Stimulated activated CD4-positive, alpha-beta T cell treated with anti-CD3 and anti-CD28 coated beads, Interleukin-4, amount 100 ng/mL, for 1 hour (primary cell): ENCODE measurements at regions not wholly inside any gene's neighbourhood (a gene's known extent, or its start where the extent isn't known, plus 50 kb on each side); places are given as distances from the start of the nearest gene placed in this dataset.

Experiments
- DNase-seq: peaks from one replicate; pipeline ENCODE4 v3.0.0-alpha.2; 2020

DNA sequence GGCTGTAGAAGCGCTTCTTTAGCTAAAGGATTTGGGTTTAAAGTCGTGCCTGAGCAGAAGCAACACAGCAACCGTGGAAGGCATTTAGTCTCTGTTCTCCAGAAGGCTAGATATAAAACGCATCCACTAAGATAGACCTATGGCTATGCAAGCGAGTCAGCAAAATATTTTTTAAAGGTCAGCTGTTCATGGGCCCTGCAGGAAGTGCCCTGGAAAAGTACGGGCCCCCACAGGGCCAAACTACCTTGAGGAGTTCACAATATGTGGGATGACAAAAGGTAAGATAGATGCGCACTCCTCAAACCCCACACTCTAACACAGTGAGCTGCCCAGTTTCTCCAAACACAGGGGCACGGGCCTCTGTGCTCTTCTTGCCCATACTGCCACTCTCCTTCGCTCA lies 261.6 kb downstream of the VPS13C start:
- no peak for DNase-seq

DNA sequence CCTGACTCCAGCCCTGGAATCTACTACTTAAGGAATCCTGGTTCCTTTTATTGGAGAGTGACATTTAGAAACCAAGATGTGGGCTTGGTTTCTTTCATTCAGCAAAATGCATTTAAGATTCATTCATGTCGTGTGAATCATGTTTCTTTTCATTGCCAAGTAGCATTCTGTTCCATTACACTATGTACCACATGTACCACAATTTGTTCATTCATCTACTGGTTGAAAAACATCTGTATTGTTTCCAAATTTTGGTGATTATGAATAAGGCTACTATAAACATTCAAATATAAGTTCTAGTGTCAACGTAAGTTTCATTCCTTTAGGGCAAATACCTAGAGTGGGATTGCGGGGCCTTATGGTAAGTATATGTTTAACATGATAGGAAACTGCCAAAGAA lies 264.2 kb downstream of the VPS13C start:
- DNase-seq, result no peak

DNA sequence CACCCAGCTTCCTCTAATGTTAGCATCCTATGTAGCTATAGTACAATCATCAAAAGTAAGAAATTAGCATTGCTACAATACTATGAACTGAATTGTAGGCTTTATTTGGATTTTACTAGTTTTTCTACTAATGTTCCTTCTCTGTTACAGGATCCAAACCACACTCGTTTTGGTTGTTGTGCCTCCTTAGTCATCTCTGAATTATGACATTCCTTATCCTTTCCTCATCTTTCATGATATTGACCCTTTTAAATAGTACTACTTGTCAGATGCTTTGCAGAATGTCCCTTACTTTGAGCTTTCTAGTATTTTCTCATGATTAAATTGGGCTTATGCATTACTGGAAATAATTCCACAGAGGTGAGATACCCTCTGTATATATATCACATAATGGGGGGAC lies 265.4 kb downstream of the VPS13C start:
- no peak for DNase-seq

DNA sequence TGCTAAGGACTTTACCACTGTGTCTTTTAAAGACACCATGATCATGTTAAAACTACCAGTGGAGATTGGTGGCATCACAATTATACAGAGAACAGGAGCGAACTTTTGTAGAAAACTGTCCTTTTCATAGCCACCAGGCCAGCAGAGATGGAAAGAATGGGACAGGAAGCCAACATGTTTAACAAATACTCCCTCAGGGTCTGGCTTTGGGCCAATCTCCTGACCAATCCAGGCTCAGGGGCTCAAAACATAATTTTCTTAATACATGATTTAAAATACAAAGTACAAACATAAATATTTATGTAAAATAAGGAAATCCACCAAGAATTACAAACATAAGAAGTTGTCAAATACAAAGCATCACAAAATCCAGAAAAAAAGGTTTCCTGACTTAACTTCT lies 266.0 kb downstream of the VPS13C start:
- DNase-seq, result no peak

DNA sequence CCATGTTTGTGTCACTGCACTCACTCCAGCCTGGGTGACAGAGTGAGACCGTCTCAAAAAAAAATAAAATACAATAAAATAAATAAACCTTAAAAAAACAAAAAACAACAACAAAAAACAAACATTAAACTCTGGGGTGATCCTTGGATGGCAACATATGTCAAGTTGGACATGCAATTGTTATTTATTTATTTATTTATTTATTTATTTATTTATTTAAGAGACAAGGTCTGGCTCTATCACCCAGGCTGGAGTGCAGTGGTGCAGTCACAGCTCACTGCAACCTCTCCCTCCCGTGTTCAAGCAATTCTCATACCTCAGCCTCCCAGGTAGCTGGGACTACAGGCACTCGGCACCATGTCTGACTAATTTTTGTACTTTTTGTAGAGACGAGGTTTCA lies 275.5 kb downstream of the VPS13C start:
- no peak for DNase-seq

DNA sequence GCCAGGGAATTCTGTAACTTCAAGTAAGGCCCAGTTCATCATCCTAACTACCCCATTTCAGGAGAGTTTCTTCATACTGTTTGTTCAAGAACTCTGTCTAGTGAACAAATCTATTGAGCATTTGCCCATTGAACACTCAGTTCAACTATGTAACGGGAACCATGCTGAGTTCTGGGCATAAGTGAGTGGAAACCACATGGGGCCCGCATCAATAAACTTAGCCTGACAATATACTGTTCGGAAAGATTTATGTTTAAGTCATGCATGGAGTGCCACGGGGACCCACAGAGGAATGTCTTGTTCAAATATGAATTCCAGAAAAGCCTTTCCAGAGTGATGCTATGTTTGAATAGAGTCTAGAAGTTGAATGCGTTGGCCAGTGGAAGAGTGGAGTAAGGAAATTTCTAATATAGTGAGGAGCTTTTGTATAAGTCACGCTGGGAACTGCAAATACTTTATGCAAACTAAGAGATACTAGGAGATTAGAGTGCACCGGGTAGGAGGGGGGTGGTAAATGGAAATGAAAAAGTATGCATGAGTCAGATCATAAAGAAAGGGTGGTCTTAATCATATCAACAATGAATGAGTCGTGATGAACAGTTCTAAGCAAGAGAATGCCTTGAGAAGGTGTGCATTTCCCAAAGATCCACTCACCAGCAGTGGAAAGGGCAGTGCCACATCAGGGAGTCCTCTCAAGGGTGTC lies 279.8 kb downstream of the VPS13C start:
- no peak for DNase-seq

DNA sequence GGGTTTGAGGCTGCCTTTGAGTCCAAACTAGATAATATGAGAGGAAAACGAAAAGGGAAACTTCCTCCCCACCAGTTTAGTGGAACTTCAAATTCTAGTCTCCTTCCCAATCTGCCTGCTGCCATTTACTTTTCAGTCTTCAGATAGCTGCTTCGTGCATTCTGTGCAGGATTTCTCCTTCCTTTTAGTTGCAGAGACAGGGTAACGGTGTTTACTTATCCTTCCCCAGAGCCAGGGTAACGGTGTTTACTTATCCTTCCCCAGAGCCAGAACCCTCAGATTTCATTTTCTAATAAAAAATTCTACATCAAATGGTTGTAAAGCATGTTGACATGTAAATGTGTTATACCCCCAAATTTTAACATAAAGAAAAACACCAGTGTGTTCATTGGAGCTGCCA lies 282.6 kb downstream of the VPS13C start:
- DNase-seq, result no peak

DNA sequence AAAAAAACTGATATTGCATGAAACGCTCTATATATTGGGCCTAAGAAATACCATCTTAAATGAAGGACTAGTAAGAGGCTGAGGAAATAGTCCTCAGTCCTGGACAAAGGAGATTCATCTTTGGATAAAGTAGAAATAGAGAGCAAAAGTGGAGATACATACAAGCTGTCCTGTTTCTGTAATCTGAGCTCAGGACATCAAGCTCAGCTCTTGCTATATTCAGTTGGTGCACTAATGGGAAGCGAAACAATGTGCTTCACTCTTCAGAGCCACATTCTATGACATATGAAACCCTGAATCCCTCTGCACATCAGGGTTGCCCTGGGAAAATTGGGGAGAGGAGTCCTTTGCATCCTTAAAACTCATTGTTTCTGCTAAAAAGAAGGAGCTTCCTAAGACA lies 290.7 kb downstream of the VPS13C start:
- DNase-seq, result no peak

DNA sequence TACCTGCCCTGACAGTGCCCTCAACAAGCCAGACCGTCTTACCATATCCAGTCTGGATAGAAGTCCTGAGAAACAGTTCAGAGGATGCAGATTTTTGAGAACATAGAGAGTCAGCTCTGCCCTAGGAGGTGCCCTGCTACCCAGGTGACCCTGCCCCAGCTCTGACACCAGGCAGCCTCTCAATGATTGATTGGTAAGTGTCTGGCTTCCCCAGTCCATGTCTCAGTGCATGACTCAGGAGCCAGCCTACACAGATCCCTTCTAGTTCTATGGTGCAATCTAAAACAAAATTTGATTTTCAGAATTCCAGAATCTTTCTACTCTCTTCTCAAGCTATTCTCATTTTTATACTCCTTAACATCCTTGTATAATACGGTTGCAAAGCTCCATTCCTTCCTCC lies 292.1 kb downstream of the VPS13C start:
- DNase-seq, result no peak

DNA sequence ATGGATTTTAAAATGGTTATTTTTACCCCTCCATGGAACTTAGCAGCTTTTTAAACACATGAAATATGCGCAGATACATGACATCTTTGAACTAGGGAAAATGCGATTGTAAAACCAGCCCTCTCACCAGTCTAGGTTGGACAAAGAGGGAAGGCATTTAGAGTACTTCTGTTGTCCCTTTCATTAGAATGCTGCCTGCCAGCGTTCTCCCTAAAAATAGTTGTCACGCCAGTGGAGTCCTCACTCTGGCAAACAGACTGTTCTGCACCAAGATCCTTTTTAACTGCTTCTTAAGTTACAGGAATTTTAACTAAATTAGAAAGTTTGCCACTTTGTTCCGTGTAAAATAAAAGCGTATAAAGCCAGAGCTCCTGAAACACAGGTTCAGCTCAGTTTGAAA lies 295.3 kb downstream of the VPS13C start:
- DNase-seq, result no peak

DNA sequence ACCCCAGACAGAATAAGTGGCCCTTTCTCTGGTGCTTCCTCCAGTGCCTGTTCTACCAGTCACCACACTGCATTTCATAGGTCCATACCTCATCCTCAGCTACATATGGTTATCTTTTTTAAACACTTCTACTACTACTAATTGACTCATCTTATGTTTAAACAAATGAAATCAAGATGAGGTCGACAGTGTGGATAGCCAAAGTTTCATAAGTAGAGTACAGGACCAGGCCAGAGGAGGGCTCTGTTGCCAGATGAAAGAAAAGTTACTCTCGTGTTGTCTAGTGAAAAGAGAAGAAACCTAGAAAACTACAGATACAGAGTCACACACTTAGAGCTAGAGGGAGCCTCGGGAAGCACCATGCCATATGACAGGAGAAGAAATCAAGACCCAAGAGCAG lies 296.1 kb downstream of the VPS13C start:
- no peak for DNase-seq

DNA sequence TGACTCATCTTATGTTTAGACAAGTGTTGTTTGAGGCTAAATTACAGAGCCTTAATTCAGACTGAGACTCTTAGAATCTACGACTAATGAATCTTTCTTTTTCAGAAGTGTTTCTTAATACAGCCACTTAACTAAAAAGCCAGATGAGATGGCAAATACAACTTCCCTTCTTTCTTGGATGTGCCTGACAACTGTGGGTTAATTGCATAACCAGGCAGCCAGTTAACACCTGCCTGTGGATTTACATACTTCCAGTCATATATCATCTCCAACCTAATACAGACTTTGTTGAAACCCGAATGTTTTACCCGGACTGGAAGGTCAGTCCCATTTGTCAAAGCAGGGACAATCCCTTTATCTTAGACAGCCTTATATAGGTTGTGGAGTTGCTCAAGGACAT lies 297.6 kb downstream of the VPS13C start:
- no peak for DNase-seq

DNA sequence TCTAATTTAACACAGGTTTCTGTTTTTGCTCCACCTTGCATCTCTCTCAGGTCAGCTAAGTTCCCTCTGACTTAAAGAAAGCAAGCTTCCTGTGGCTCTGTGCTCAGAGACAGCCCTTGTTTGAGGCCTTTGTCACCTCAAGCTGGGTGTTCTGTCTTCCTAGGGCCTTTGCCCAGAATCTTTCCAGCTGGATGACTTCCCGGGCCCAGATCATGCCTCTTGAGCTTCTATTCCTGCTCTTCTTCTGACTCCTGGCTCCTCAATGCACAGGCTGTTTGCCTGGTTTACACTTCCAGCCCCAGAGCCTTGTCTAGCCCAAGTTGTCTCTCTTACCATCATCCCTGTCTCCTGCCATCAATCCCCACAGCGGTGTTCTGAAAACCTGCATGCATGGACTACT lies 300.6 kb downstream of the VPS13C start:
- DNase-seq, result no peak

DNA sequence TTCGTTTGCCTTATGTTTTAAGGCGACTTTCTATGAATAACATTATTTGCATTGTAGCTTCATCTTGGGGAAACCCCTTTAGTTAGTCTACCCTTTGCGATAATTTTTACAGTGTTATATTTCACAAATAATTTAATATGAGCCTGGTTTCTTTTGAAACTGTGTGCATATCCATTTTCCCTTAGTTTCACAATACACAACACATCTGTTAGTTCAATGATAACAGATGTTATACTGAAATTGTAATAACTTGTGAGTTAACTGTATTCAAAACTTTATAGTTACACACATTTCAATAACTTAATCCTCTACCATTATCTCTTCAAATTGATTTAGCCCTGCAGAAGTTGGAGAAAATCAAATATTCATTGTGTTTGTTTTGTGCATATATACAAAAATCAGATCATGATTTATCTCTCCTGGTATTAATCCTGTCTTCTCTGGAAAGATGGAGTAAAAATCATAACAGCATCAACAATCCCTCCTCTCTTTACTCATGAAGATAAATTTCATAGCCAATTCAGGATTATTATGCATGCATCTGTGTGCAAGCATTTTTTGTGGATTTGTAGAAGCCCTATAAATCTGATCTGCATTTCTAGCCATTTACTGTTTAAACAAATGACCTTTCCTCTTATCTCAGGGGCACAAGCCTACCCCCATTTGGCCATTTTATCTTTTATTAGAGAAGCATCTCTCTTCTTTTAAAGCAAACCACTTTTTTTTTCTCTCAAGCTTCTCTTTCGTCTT lies 304.0 kb downstream of the VPS13C start:
- no peak for DNase-seq

DNA sequence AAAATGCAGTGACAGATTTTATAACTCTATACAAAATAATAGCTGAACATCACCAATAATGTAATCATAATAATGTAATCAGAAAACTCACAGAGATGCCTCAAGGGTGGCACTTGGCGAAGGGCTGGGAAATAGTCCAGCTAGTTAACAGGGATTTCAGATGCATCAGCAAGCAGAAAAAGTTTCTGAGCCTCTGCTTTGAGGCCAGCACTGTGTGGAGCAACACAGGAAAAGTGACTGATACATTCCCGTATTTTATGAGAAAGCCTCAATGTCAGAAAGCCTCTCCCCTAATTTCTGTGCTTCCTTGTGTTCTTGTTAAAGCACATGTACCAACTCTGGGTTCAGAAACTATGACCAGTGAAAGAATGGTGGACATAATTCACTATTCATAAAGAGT lies 304.8 kb downstream of the VPS13C start:
- DNase-seq, result no peak

DNA sequence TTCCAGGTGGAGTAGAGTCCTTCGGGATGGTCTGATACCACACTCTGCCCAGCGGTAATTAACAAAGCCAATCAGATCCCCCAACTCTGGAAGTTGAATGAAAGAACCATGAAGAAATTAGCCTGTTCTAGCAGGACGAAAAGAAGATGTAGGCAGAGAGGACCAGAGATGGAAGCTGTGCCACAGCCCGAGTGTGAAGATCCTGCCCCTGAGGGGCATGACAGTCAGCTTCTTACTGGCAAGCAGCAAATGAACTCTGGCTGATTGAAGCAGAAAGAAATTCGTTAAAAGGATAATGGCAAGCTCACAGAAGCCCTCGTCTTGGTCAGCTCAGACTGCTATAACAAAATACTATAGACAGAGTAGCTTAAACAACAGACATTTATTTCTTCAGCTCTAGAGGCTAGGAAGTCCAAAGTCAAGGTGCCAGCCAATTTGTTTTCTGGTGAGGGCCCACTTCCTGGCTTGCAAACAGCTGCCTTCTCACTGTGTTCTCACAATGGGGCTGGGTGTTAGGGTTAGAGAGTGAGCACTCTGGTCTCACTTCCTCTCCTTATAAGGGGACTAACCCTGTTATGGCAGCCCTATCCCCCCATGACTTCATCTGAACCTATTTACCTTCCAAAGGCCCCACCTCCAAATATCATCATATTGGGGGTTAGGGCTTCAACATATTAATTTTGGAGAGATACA lies 307.1 kb downstream of the VPS13C start:
- DNase-seq, result no peak

DNA sequence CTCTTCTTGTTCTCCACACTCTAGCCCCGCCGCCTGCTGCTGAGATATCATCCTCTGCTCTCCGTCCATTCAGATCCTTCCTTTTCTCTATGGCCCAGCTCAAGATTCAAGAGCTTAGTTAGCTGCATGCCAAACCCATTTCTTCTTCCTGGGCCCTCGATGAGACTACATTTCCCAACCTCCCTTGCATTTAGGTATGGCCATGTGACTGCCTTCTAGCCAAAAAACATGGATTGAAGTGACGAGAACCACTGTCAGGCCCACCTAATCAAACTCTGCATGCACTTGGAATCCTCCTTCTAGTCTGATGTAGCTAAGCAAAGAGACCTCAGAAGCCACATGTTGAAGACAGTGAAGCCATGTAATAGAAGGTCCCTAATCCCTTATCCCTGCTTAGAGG lies 308.2 kb downstream of the VPS13C start:
- no peak for DNase-seq

DNA sequence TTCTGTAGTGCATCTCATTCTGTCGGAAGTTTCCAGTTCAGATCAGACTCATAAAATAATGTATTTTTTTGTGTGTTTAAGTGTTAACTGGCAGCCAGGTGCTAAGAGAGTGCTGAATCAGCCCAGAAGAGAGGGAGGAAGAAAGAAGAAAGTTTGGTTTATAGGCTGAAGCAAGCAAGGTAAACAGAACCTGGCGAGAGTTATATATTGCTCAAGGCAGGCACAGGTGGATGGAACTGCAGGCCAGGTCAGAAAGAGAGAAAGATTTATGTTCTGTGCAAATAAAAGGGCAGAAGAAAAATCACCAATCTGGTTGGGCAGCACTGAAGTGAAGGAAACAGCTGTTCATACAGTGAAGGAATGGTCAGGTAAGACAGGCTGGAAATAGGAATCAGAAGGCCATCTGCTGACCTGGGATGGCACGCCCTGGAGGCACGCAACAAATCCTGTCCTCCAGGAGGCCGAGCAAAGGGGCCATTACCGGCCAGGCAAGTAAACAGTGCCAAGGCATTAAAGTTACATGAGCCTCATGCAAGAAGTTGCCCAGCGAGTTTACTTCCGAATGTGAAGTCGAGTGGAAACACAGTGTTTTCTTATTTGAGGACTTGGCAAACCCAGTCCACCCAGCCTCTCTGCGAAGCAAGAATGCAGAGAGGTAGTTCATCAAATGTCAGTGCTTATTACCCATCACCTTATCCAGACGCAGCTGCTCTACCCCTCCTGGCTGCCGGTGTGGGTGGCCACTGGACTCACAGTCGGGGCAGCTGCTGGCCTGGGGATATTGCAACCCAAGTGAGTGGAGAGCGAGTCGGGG lies 309.8 kb downstream of the VPS13C start:
- no peak for DNase-seq

DNA sequence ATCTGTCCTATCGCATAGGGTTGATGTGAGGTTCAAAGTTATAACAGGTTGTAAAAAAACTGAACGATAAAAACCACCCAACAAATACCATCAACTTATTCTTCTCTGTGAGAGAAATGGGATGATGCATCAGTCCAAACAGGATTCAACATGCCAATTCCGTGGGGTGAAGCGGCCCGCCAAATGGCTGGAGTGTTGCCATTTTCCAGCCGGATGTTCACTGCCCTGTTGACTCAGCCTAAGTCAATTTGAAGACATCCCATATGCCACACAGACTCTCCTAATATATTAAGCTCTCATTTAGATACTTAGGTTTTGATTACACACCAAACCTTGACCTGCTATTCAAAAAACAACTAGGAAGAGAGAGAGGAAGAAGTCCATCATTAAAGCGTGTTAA lies 311.1 kb downstream of the VPS13C start:
- DNase-seq, result no peak

DNA sequence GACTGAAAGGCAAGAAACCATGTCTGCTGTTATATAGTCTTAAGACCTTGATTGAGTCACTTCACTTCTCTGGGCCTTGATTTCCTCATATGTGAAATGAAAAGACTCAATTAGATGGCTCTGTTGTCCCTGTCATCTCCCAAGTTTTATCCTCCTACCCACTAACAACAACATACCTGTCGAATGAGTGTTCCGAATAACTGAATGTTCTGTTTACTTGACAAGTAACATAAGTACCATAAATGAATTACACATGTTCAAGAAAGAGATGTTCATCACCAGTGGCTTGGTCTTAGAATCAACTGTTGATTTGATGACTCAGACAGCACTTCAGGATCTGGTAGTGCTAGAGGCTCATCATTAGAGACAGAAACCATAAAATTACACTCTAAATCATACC lies 311.7 kb downstream of the VPS13C start:
- DNase-seq, result no peak

DNA sequence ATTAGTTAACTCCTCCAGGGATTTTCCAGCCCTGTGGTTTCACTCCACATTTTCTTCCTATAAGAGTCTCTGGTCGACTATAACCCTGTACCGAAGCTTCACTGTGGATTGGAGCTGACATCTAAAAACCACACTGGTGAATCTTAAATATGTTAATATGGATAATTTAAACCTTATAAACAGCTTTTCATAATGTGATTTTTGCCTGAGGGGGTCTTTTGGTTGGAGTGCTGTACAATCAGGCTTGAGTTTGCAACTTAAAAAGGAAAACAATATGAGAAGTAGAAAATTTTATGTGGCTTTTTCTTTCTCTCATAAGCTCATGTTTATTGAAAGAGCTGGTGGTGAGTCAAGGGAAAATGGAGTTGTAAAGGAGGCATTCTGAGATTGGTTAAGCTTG lies 313.7 kb downstream of the VPS13C start:
- DNase-seq, result no peak

DNA sequence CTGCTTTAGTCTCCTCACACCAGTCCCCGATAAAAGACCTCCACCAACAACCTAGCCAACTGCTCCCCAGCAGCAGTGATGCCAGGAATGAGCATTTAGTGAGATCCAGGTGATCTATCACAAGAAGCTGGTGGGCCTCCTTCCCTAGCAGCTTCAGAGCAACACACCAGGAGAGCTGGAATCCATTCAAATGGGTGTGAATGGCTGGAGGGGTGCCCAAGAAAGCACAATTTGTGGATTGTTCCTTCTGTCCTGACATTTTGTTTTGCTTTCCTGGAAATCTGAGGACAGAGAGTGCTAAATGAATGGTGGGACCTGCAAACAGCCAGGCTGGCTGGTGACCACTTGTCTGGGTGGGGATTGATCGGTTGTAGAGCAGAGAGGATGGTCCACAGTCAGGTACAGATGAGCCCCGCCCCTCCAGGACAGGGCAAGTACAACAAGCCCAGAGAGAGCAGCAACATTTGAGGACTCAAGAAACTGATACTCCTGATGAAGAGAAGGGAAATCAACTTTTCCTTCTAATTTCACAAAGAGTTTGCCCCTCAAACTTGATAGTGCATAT lies 316.8 kb downstream of the VPS13C start:
- DNase-seq, result no peak

DNA sequence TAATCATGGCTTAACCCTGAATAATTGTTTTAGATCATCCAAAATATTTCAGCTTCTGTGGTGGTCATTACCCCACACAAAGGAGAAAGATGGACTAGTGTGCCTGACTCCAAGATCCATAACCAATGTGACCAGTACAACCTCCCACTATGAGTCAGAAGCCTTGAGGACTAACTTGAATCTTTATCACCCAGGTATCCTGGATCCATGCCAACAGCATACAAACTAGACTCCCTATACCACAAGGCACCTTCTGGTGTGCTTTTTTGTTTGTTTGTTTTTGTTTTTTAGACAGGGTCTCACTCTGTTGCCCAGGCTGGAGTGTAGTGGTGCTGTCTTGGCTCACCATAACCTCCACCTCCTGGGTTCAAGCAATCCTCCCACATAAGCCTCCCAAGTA lies 317.7 kb downstream of the VPS13C start:
- no peak for DNase-seq
